T-helper 1 cell treated with Interleukin-12 subunit alpha and Interleukin-12 subunit beta and Interleukin-4 antibody, amounts not matched to agents 30 μg/mL and 1 μg/mL, for 36 hours (primary cell): ENCODE measurements at regions not wholly inside any gene's neighbourhood (a gene's known extent, or its start where the extent isn't known, plus 50 kb on each side); places are given as distances from the start of the nearest gene placed in this dataset.

Source experiments
- H3K27ac Mint-ChIP-seq: one replicate; pipeline ENCODE4 v1.8.0; 2021; ENCODE audit warnings: mild to moderate bottlenecking, mixed read lengths
- H3K27me3 Mint-ChIP-seq: one replicate; pipeline ENCODE4 v1.8.0; 2021; ENCODE audit warnings: low read depth, mixed read lengths
- H3K36me3 Mint-ChIP-seq: one replicate; pipeline ENCODE4 v1.8.0; 2021; ENCODE audit warnings: low read depth, mixed read lengths
- H3K4me1 Mint-ChIP-seq: one replicate; pipeline ENCODE4 v1.8.0; 2021; ENCODE audit warnings: low read depth, mixed read lengths
- H3K4me3 Mint-ChIP-seq: one replicate; pipeline ENCODE4 v1.8.0; 2021; ENCODE audit warnings: mild to moderate bottlenecking, moderate library complexity, mixed read lengths
- H3K9me3 Mint-ChIP-seq: one replicate; pipeline ENCODE4 v1.8.0; 2021; ENCODE audit warnings: mixed read lengths

GRCh38 chr14:40838601-40839000, 768.1 kb upstream of the LRFN5 start:
- H3K27ac Mint-ChIP-seq: no peak overlapping the region
- no peak overlapping the region for H3K4me3 Mint-ChIP-seq
- no peaks in the 10 kb centered on the region for H3K27me3 Mint-ChIP-seq
- H3K9me3 Mint-ChIP-seq: peaks cover 26% of the 10 kb centered on the region
- no peaks in the 10 kb centered on the region for H3K36me3 Mint-ChIP-seq
- no peaks in the 10 kb centered on the region for H3K4me1 Mint-ChIP-seq

GRCh38 chr14:40806471-40806870, 800.2 kb upstream of the LRFN5 start:
- Mint-ChIP-seq H3K9me3 (peaks cover 16% of the 10 kb centered on the region), H3K4me3 (no peak overlapping the region), H3K36me3 (no peaks in the 10 kb centered on the region)

GRCh38 chr14:40796168-40796567, 810.5 kb upstream of the LRFN5 start:
- H3K4me1 Mint-ChIP-seq: no peaks in the 10 kb centered on the region
- H3K4me3 Mint-ChIP-seq: no peak overlapping the region
- no peaks in the 10 kb centered on the region for H3K36me3 Mint-ChIP-seq
- peaks cover 32% of the 10 kb centered on the region for H3K9me3 Mint-ChIP-seq
- no peaks in the 10 kb centered on the region for H3K27me3 Mint-ChIP-seq
- no peak overlapping the region for H3K27ac Mint-ChIP-seq

More at GRCh38 chr14:40806471-40806870, 800.2 kb upstream of the LRFN5 start:
- H3K27ac Mint-ChIP-seq: no peak overlapping the region
- no peaks in the 10 kb centered on the region for H3K27me3 Mint-ChIP-seq
- no peaks in the 10 kb centered on the region for H3K4me1 Mint-ChIP-seq

- H3K9me3 Mint-ChIP-seq: peaks cover 6% of the 10 kb centered on the region
- H3K36me3 Mint-ChIP-seq: no peaks in the 10 kb centered on the region
- no peak overlapping the region for H3K27ac Mint-ChIP-seq
- no peak overlapping the region for H3K4me3 Mint-ChIP-seq
- H3K4me1 Mint-ChIP-seq: no peaks in the 10 kb centered on the region
- no peaks in the 10 kb centered on the region for H3K27me3 Mint-ChIP-seq
These were observed 821.8 kb upstream of the LRFN5 start for GRCh38 chr14:40784860-40785259.

GRCh38 chr14:40762685-40763084, 844.0 kb upstream of the LRFN5 start:
- Mint-ChIP-seq H3K27ac (no peak overlapping the region), H3K27me3 (no peaks in the 10 kb centered on the region), H3K4me1 (no peaks in the 10 kb centered on the region), H3K36me3 (no peaks in the 10 kb centered on the region), H3K4me3 (no peak overlapping the region), H3K9me3 (peaks cover 28% of the 10 kb centered on the region)

- no peaks in the 10 kb centered on the region for H3K36me3 Mint-ChIP-seq
- H3K4me1 Mint-ChIP-seq: no peaks in the 10 kb centered on the region
These were observed 844.5 kb upstream of the LRFN5 start for GRCh38 chr14:40762177-40762576.

GRCh38 chr14:40760704-40761103, 846.0 kb upstream of the LRFN5 start:
- no peaks in the 10 kb centered on the region for H3K27me3 Mint-ChIP-seq
- peaks cover 33% of the 10 kb centered on the region for H3K9me3 Mint-ChIP-seq
- H3K27ac Mint-ChIP-seq: no peak overlapping the region
- H3K4me3 Mint-ChIP-seq: no peak overlapping the region
- H3K36me3 Mint-ChIP-seq: no peaks in the 10 kb centered on the region
- no peaks in the 10 kb centered on the region for H3K4me1 Mint-ChIP-seq

More at GRCh38 chr14:40762177-40762576, 844.5 kb upstream of the LRFN5 start:
- H3K4me3 Mint-ChIP-seq: no peak overlapping the region
- no peaks in the 10 kb centered on the region for H3K27me3 Mint-ChIP-seq
- no peak overlapping the region for H3K27ac Mint-ChIP-seq
- peaks cover 32% of the 10 kb centered on the region for H3K9me3 Mint-ChIP-seq

GRCh38 chr14:40758076-40758475, 848.6 kb upstream of the LRFN5 start:
- H3K36me3 Mint-ChIP-seq: no peaks in the 10 kb centered on the region
- no peaks in the 10 kb centered on the region for H3K27me3 Mint-ChIP-seq
- no peak overlapping the region for H3K4me3 Mint-ChIP-seq
- peaks cover 31% of the 10 kb centered on the region for H3K9me3 Mint-ChIP-seq
- no peaks in the 10 kb centered on the region for H3K4me1 Mint-ChIP-seq
- no peak overlapping the region for H3K27ac Mint-ChIP-seq

- Mint-ChIP-seq H3K27me3 (no peaks in the 10 kb centered on the region), H3K9me3 (peaks cover 25% of the 10 kb centered on the region), H3K4me3 (no peak overlapping the region), H3K4me1 (no peaks in the 10 kb centered on the region), H3K36me3 (no peaks in the 10 kb centered on the region), H3K27ac (no peak overlapping the region)
These were observed 849.2 kb upstream of the LRFN5 start for GRCh38 chr14:40757376-40757950.

- Mint-ChIP-seq H3K4me1 (no peaks in the 10 kb centered on the region), H3K27me3 (no peaks in the 10 kb centered on the region), H3K36me3 (no peaks in the 10 kb centered on the region), H3K9me3 (peaks cover 25% of the 10 kb centered on the region), H3K27ac (no peak overlapping the region), H3K4me3 (no peak overlapping the region)
These were observed 873.5 kb upstream of the LRFN5 start for GRCh38 chr14:40733206-40733605.

- H3K4me1 Mint-ChIP-seq: no peaks in the 10 kb centered on the region
- H3K4me3 Mint-ChIP-seq: no peak overlapping the region
- H3K36me3 Mint-ChIP-seq: no peaks in the 10 kb centered on the region
- H3K27me3 Mint-ChIP-seq: no peaks in the 10 kb centered on the region
- peaks cover 25% of the 10 kb centered on the region for H3K9me3 Mint-ChIP-seq
- no peak overlapping the region for H3K27ac Mint-ChIP-seq
These were observed 879.6 kb upstream of the LRFN5 start for GRCh38 chr14:40727107-40727506.

- Mint-ChIP-seq H3K9me3 (peaks cover 23% of the 10 kb centered on the region), H3K4me1 (no peaks in the 10 kb centered on the region), H3K4me3 (no peak overlapping the region), H3K27ac (no peak overlapping the region), H3K36me3 (no peaks in the 10 kb centered on the region), H3K27me3 (no peaks in the 10 kb centered on the region)
These were observed 893.3 kb upstream of the LRFN5 start for GRCh38 chr14:40713387-40713786.

- H3K4me3 Mint-ChIP-seq: no peak overlapping the region
- peaks cover 12% of the 10 kb centered on the region for H3K9me3 Mint-ChIP-seq
- no peaks in the 10 kb centered on the region for H3K4me1 Mint-ChIP-seq
- H3K36me3 Mint-ChIP-seq: no peaks in the 10 kb centered on the region
- no peak overlapping the region for H3K27ac Mint-ChIP-seq
- H3K27me3 Mint-ChIP-seq: no peaks in the 10 kb centered on the region
These were observed 909.4 kb upstream of the LRFN5 start for GRCh38 chr14:40697231-40697630.

- Mint-ChIP-seq H3K27me3 (no peaks in the 10 kb centered on the region), H3K4me3 (no peak overlapping the region), H3K9me3 (peaks cover 4% of the 10 kb centered on the region), H3K27ac (no peak overlapping the region), H3K36me3 (no peaks in the 10 kb centered on the region), H3K4me1 (no peaks in the 10 kb centered on the region)
These were observed 912.7 kb upstream of the LRFN5 start for GRCh38 chr14:40694023-40694422.

- no peak overlapping the region for H3K27ac Mint-ChIP-seq
- no peaks in the 10 kb centered on the region for H3K36me3 Mint-ChIP-seq
- H3K4me3 Mint-ChIP-seq: no peak overlapping the region
- no peaks in the 10 kb centered on the region for H3K4me1 Mint-ChIP-seq
- H3K27me3 Mint-ChIP-seq: no peaks in the 10 kb centered on the region
- peaks cover 4% of the 10 kb centered on the region for H3K9me3 Mint-ChIP-seq
These were observed 915.6 kb upstream of the LRFN5 start for GRCh38 chr14:40691066-40691465.

- Mint-ChIP-seq H3K27ac (no peak overlapping the region), H3K36me3 (no peaks in the 10 kb centered on the region), H3K27me3 (no peaks in the 10 kb centered on the region), H3K9me3 (peaks cover 14% of the 10 kb centered on the region), H3K4me3 (no peak overlapping the region), H3K4me1 (no peaks in the 10 kb centered on the region)
These were observed 920.9 kb upstream of the LRFN5 start for GRCh38 chr14:40685764-40686163.
